C4-2B (cell line): ENCODE measurements at regions not wholly inside any gene's neighbourhood (a gene's known extent, or its start where the extent isn't known, plus 50 kb on each side); places are given as distances from the start of the nearest gene placed in this dataset.
"Not testable (repeated sequence)": the region's sequence is repeated elsewhere in the genome, so short reads cannot be mapped to it uniquely, and the experiment has no call there.

Experiments used
- H3K27ac ChIP-seq: fragments of 450-650 bp; 2 replicates; pipeline ENCODE4 v1.5.1; 2017
- CTCF ChIP-seq: fragments of 450-650 bp; conservative IDR thresholded peaks from 2 replicates; pipeline ENCODE4 v1.5.1; 2017; ENCODE audit warnings: mild to moderate bottlenecking
- ZFX ChIP-seq: fragments of 450-650 bp; IDR thresholded peaks from 2 replicates; pipeline ENCODE4 v1.6.1; 2017

- no peak for TF ChIP-seq CTCF
- TF ChIP-seq ZFX = no peak
- no peak overlapping the region for H3K27ac ChIP-seq
Measured at GRCh38 chr7:106367664-106368063, 82.9 kb upstream of the NAMPT start.

GRCh38 chr7:106367018-106367420 lies 82.2 kb upstream of the NAMPT start:
- peak; percentile 19 for TF ChIP-seq CTCF
- no peak for TF ChIP-seq ZFX
- H3K27ac ChIP-seq = no peak overlapping the region

DNA sequence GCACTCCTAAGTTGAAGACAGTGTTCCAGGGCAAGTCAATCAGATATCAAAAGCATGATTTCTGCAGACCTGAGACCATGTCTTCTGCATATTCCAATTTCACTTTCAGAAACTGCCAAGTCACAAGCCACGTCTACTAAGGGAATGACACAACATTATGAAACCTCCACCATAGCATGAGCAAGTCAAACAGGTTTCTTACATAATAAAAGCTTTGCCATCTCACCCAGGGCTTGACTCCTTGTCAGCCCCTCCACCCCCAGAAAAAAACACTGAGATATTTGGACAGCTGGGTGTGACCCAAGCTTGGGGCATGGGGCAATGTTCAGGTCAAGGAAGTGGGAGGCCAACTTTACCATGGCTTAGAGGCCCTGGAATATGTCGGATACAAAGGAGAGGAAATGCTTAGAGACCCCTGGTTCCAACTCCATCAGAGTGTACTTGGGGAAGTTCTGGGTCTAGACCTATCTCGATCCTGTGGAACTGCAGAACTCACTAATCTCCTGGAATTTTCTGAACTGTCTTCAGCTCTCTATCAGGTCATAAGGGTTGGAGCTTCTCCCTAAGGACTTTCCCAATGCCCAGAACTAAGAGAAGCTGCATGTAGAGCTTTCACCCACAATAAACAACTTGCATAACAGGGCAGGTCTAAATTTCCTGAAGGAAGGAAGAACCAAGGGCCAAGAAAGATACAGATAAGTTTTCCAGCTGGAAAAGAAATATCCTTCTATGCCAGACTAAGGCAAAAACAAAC lies 80.6 kb upstream of the NAMPT start:
- H3K27ac ChIP-seq = peak overlapping the region; percentile 34; the same call in 1 of the 2 replicates
- no peak for TF ChIP-seq ZFX
- TF ChIP-seq CTCF = no peak

GRCh38 chr7:106362507-106362906 lies 77.7 kb upstream of the NAMPT start:
- H3K27ac ChIP-seq = not testable (repeated sequence)

DNA sequence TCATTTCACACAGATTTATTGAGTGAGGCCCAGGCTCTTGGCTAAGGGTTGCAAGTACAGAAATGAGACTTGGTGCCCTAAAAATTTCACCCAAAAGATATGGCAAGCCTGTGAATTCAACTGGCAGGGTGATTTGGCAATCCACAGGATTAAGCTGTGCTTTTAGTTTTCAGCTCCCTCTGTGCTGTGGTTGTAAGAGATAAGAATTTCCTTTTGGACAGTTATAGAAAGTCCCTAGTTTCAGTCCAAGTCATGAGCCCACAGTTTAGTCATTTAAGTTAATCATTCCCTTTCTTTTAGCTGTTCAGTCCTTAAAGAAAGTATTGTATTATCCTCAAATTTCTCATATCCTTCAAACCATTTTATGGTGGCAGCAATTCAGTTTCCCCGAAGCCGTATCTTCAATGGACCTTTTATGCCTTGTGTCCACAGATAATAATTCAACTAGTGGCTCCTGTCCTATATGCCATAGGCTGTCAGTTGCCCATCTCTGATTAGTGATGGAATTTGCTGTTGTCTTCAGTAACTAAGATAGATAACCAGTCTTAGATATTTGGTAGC lies 73.4 kb upstream of the NAMPT start:
- H3K27ac ChIP-seq = no peak overlapping the region
- TF ChIP-seq CTCF (no peak), ZFX (no peak)

GRCh38 chr7:106357675-106358074 lies 72.9 kb upstream of the NAMPT start:
- TF ChIP-seq ZFX (no peak), CTCF (no peak)
- H3K27ac ChIP-seq = no peak overlapping the region

GRCh38 chr7:106354822-106355221 lies 70.0 kb upstream of the NAMPT start:
- TF ChIP-seq ZFX (no peak), CTCF (no peak)
- H3K27ac ChIP-seq = no peak overlapping the region

GRCh38 chr7:106353944-106354343 lies 69.2 kb upstream of the NAMPT start:
- TF ChIP-seq CTCF = no peak
- TF ChIP-seq ZFX = no peak

More at GRCh38 chr7:106353944-106354343, 69.2 kb upstream of the NAMPT start:
- no peak overlapping the region for H3K27ac ChIP-seq
